HepG2 (cell line): ENCODE measurements at regions not wholly inside any gene's neighbourhood (a gene's known extent, or its start where the extent isn't known, plus 50 kb on each side); places are given as distances from the start of the nearest gene placed in this dataset.

Source experiments
- ATAC-seq: fragments of 200-7000 bp; cut with Tn5 transposase; 3 replicates; pipeline ENCODE4 v1.9.1; 2020; ENCODE audit warnings: mild to moderate bottlenecking, moderate library complexity
- BruUV-seq: library from RNA; stranded (reverse); fragments of 400-500 nt; replicated peaks from 2 replicates; lab custom pipeline; 2021; lab: Mats Ljungman, UMichigan
- CTCF ChIA-PET: fragments of 300-600 bp; formaldehyde crosslinking; extraction: SDS; loops from one replicate; lab custom pipeline; 2021; ENCODE audit warnings: low total read pairs, inconsistent platforms, low intra/inter-chr PET ratio; lab: Yijun Ruan, JAX
- POLR2A ChIA-PET: fragments of 350-600 bp; sonication (Branson Sonifier 250); formaldehyde crosslinking; loops from one replicate; lab custom pipeline; 2020; ENCODE audit warnings: antibody characterized with exemption, inconsistent platforms; lab: Yijun Ruan, JAX
- DNase-seq: peaks from one replicate; pipeline ENCODE4 v3.0.0-alpha.2; 2015; ENCODE audit warnings: low spot score
- FAIRE-seq: peaks from 3 replicates; lab custom pipeline; 2011; peaks lifted over from hg19 to GRCh38; lab: Jason Lieb, UNC
- H2AFZ ChIP-seq: one replicate; pipeline ENCODE4 v1.6.1; 2011; ENCODE audit warnings: low read length, inconsistent platforms
- H3K27ac ChIP-seq: fragments of 300-600 bp; 3 replicates; pipeline ENCODE4 v1.8.0; 2011; ENCODE audit warnings: mixed run types, mild to moderate bottlenecking, mixed read lengths, low read length, inconsistent platforms; ENCODE audit not compliant: insufficient read depth; ENCODE audit errors: extremely low read length
- H3K27me3 ChIP-seq, 2 experiments: fragments of 200-600 bp in 1 of 2; 2 replicates in 1 of 2; 3 replicates in 1 of 2; pipeline versions ENCODE4 v1.6.0 to v1.8.0; 2011; ENCODE audit warnings: low read length in 2 of 2, mild to moderate bottlenecking in 2 of 2, moderate library complexity in 2 of 2, inconsistent platforms in 1 of 2; ENCODE audit not compliant: insufficient read depth in 2 of 2, control insufficient read depth in 1 of 2
- H3K36me3 ChIP-seq, 2 experiments: fragments of 200-600 bp in 1 of 2; replicated peaks in 1 of 2; 2 replicates in 1 of 2; 3 replicates in 1 of 2; pipeline versions ENCODE4 v1.5.1 to v1.8.0; 2011; ENCODE audit warnings: low read length in 2 of 2, inconsistent platforms in 1 of 2; ENCODE audit not compliant: insufficient read depth in 2 of 2, control insufficient read depth in 1 of 2
- H3K4me1 ChIP-seq: 2 replicates; pipeline ENCODE4 v1.5.1; 2012; ENCODE audit warnings: low read length, inconsistent platforms; ENCODE audit not compliant: insufficient read depth
- H3K4me2 ChIP-seq: 2 replicates; pipeline ENCODE4 v1.6.0; 2011; ENCODE audit warnings: low read depth, low read length, inconsistent platforms
- H3K4me3 ChIP-seq, 3 experiments: fragments of 200-600 bp in 1 of 3; sonication (generic), shearing (Covaris generic) in 1 of 3; replicated peaks in 1 of 3; 2 replicates each; pipeline ENCODE4 v1.5.1; 2011 to 2016; ENCODE audit warnings: low read length in 3 of 3, inconsistent platforms in 2 of 3, low read depth in 2 of 3, mild to moderate bottlenecking in 2 of 3, control low read depth in 1 of 3, mixed read lengths in 1 of 3; ENCODE audit not compliant: insufficient read depth in 1 of 3
- H3K79me2 ChIP-seq: one replicate; pipeline ENCODE4 v1.6.1; 2011; ENCODE audit warnings: low read length, inconsistent platforms; ENCODE audit not compliant: insufficient read depth
- H3K9ac ChIP-seq: 2 replicates; pipeline ENCODE4 v1.6.0; 2011; ENCODE audit warnings: mild to moderate bottlenecking, low read depth, low read length, inconsistent platforms; ENCODE audit not compliant: insufficient read depth
- H3K9me3 ChIP-seq: 2 replicates; pipeline ENCODE4 v1.5.1; 2012; ENCODE audit warnings: mild to moderate bottlenecking, low read length
- H4K20me1 ChIP-seq: 2 replicates; pipeline ENCODE4 v1.6.0; 2011; ENCODE audit warnings: inconsistent platforms, mild to moderate bottlenecking, low read length, moderate library complexity; ENCODE audit not compliant: insufficient read depth
- DDIT3 ChIP-seq: sonication (generic); formaldehyde crosslinking; IDR thresholded peaks from 2 replicates; pipeline ENCODE4 v1.4.0; 2020; ENCODE audit warnings: mild to moderate bottlenecking, missing genetic modification reagents
- DMTF1 ChIP-seq: sonication (generic); formaldehyde crosslinking; IDR thresholded peaks from 2 replicates; pipeline ENCODE4 v1.4.0; 2020; ENCODE audit warnings: mild to moderate bottlenecking, missing genetic modification reagents
- FOXJ3 ChIP-seq: sonication (generic); formaldehyde crosslinking; IDR thresholded peaks from 2 replicates; pipeline ENCODE4 v1.4.0; 2020; ENCODE audit warnings: missing genetic modification reagents, mild to moderate bottlenecking, borderline replicate concordance
- HIC2 ChIP-seq: sonication (generic); formaldehyde crosslinking; IDR thresholded peaks from 2 replicates; pipeline ENCODE4 v1.9.0; 2022; ENCODE audit warnings: low read depth, missing genetic modification reagents
- NCOA5 ChIP-seq: sonication (generic); formaldehyde crosslinking; IDR thresholded peaks from 2 replicates; pipeline ENCODE4 v1.4.0; 2020; ENCODE audit warnings: missing genetic modification reagents
- PBX3 ChIP-seq: sonication (generic); formaldehyde crosslinking; IDR thresholded peaks from 2 replicates; pipeline ENCODE4 v1.8.1; 2023; ENCODE audit warnings: missing genetic modification reagents, inconsistent platforms, borderline replicate concordance
- RORA ChIP-seq: sonication (generic); formaldehyde crosslinking; IDR thresholded peaks from 2 replicates; pipeline ENCODE4 v1.5.0; 2020; ENCODE audit warnings: mild to moderate bottlenecking, missing genetic modification reagents, moderate library complexity
- SP1 ChIP-seq, 2 experiments: fragments of 450-650 bp in 1 of 2; sonication (generic) in 1 of 2; formaldehyde crosslinking in 1 of 2; IDR thresholded peaks; 2 replicates each; pipeline versions ENCODE4 v1.4.0 to v1.6.1; 2016 to 2020; ENCODE audit warnings: missing genetic modification reagents in 1 of 2
- USF2 ChIP-seq, 2 experiments: sonication (generic) in 1 of 2; formaldehyde crosslinking in 1 of 2; IDR thresholded peaks; 2 replicates each; pipeline versions ENCODE4 v1.5.1 to v1.6.1; 2011 to 2020; ENCODE audit warnings: borderline replicate concordance in 1 of 2, low read depth in 1 of 2, low read length in 1 of 2, mild to moderate bottlenecking in 1 of 2, missing genetic modification reagents in 1 of 2, moderate library complexity in 1 of 2
- ZNF30 ChIP-seq: sonication (generic); formaldehyde crosslinking; IDR thresholded peaks from 2 replicates; pipeline ENCODE4 v1.5.0; 2020; ENCODE audit warnings: mild to moderate bottlenecking, missing genetic modification reagents
- ZNF572 ChIP-seq: sonication (generic); formaldehyde crosslinking; IDR thresholded peaks from 2 replicates; pipeline ENCODE4 v1.5.1; 2020; ENCODE audit warnings: mild to moderate bottlenecking, missing genetic modification reagents
- WGBS: methylation state at CpG from one replicate; pipeline ENCODE4 v1.1.6; 2017; ENCODE audit warnings: low lambda C conversion rate; 5-methylcytosine and 5-hydroxymethylcytosine counted together
- in situ Hi-C: cut with HindIII; loops from 2 replicates; pipeline ENCODE4 v1.10.0; 2017; ENCODE audit warnings: low pct_unique_long_range_greater_than_20kb; ENCODE audit not compliant: extremely low pct_ligation_motif_present
- intact Hi-C: fragments of 100-400 bp; cut with micrococcal nuclease; formaldehyde crosslinking; loops from one replicate; pipeline ENCODE4 v1.10.0; 2022; ENCODE audit not compliant: unreplicated experiment
- TF ChIP-seq, protein P1 (sequence below): sonication (generic); formaldehyde crosslinking; IDR thresholded peaks from 2 replicates; pipeline ENCODE4 v1.5.0; 2020; ENCODE audit warnings: missing genetic modification reagents

- WGBS = 61% methylated on average over 15 of the region's 15 CpGs
- TF ChIP-seq ZNF572 (CRISPR knock-in tag) (no peak), RORA (no peak), DDIT3 (no peak), SP1 (IDR thresholded peaks at IDR 0.05) (no peak), SP1 (CRISPR knock-in tag; IDR thresholded peaks at IDR 0.05) (no peak), PBX3 (CRISPR knock-in tag) (no peak), USF2 (IDR thresholded peaks at IDR 0.05; ENCODE audit: low read depth, low read length) (no peak), USF2 (CRISPR knock-in tag; IDR thresholded peaks at IDR 0.05; ENCODE audit: borderline replicate concordance) (no peak), HIC2 (CRISPR knock-in tag) (no peak), ZNF30 (no peak), FOXJ3 (CRISPR knock-in tag) (no peak), DMTF1 (CRISPR knock-in tag) (no peak), NCOA5 (CRISPR knock-in tag) (no peak)
- TF ChIP-seq, protein P1, sequence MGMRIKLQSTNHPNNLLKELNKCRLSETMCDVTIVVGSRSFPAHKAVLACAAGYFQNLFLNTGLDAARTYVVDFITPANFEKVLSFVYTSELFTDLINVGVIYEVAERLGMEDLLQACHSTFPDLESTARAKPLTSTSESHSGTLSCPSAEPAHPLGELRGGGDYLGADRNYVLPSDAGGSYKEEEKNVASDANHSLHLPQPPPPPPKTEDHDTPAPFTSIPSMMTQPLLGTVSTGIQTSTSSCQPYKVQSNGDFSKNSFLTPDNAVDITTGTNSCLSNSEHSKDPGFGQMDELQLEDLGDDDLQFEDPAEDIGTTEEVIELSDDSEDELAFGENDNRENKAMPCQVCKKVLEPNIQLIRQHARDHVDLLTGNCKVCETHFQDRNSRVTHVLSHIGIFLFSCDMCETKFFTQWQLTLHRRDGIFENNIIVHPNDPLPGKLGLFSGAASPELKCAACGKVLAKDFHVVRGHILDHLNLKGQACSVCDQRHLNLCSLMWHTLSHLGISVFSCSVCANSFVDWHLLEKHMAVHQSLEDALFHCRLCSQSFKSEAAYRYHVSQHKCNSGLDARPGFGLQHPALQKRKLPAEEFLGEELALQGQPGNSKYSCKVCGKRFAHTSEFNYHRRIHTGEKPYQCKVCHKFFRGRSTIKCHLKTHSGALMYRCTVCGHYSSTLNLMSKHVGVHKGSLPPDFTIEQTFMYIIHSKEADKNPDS (CRISPR knock-in tag) = no peak
Measured at GRCh38 chr13:22776394-22777186, 404.2 kb upstream of the SGCG start.

More at GRCh38 chr13:22776394-22777186, 404.2 kb upstream of the SGCG start:
- Histone ChIP-seq H3K36me3 (no peaks in the 10 kb centered on the region), H3K9me3 (no peaks in the 10 kb centered on the region), H3K4me1 (peaks cover 10% of the 10 kb centered on the region), H4K20me1 (no peaks in the 10 kb centered on the region), H3K27me3 (no peaks in the 10 kb centered on the region; a peak in 1 of 5 replicates), H3K4me3 (no peak overlapping the region), H3K4me2 (no peak overlapping the region), H3K27ac (no peak overlapping the region), H3K79me2 (no peaks in the 10 kb centered on the region), H2AFZ (no peak overlapping the region), H3K9ac (no peak overlapping the region)
- FAIRE-seq = no peak
- no peak for DNase-seq
- BruUV-seq = no TSS peak
- in situ Hi-C loops (loop anchor here (25.0 kb wide), 1 partner anchor 1164 kb away; the partner anchor contains the start of gene MICU2), intact Hi-C loops (no loop called here)
- no peak for ATAC-seq
- ChIA-PET CTCF (no interaction called here), POLR2A (no interaction called here)
